ENCODE measurements at regions not wholly inside any gene's neighbourhood (a gene's known extent, or its start where the extent isn't known, plus 50 kb on each side); places are given as distances from the start of the nearest gene placed in this dataset.
"Not testable (repeated sequence)": the region's sequence is repeated elsewhere in the genome, so short reads cannot be mapped to it uniquely, and the experiment has no call there.

- DNase-seq (ENCODE audit: low read depth) = peak; percentile 20
Observed at GRCh38 chr4:84379917-84380641, 119.0 kb downstream of the NKX6-1 start.

- DNase-seq (ENCODE audit: low read depth) = no peak
Observed at GRCh38 chr4:84378983-84379382, 120.1 kb downstream of the NKX6-1 start.

GRCh38 chr4:84378356-84378755, 120.7 kb downstream of the NKX6-1 start:
- no peak for DNase-seq (ENCODE audit: low read depth)

- no peak for DNase-seq (ENCODE audit: low read depth)
Observed at GRCh38 chr4:84366907-84367306, 132.2 kb downstream of the NKX6-1 start.

GRCh38 chr4:84366161-84366560, 132.9 kb downstream of the NKX6-1 start:
- DNase-seq (ENCODE audit: low read depth) = no peak

- no peak for DNase-seq (ENCODE audit: low read depth)
Observed at GRCh38 chr4:84362896-84363655, 136.0 kb downstream of the NKX6-1 start.

- no peak for DNase-seq (ENCODE audit: low read depth)
Observed at GRCh38 chr4:84342161-84342560, 156.9 kb downstream of the NKX6-1 start.

- no peak for DNase-seq (ENCODE audit: low read depth)
Observed at GRCh38 chr4:84341559-84341958, 157.5 kb downstream of the NKX6-1 start.

- DNase-seq (ENCODE audit: low read depth) = no peak
Observed at GRCh38 chr4:84338367-84338766, 160.7 kb downstream of the NKX6-1 start.

- DNase-seq (ENCODE audit: low read depth) = no peak
Observed at GRCh38 chr4:84336964-84337705, 162.0 kb downstream of the NKX6-1 start.

GRCh38 chr4:84327526-84327925, 171.6 kb downstream of the NKX6-1 start:
- no peak for DNase-seq (ENCODE audit: low read depth)

GRCh38 chr4:84325625-84326024, 173.5 kb downstream of the NKX6-1 start:
- DNase-seq (ENCODE audit: low read depth) = no peak

GRCh38 chr4:84324303-84325245, 174.5 kb downstream of the NKX6-1 start:
- no peak for DNase-seq (ENCODE audit: low read depth)

- DNase-seq (ENCODE audit: low read depth) = peak; percentile 44
Observed at GRCh38 chr4:84319124-84319523, 180.0 kb downstream of the NKX6-1 start.

- DNase-seq (ENCODE audit: low read depth) = no peak
Observed at GRCh38 chr4:84317513-84317912, 181.6 kb downstream of the NKX6-1 start.

GRCh38 chr4:84312426-84313012, 186.6 kb downstream of the NKX6-1 start:
- no peak for DNase-seq (ENCODE audit: low read depth)

- DNase-seq (ENCODE audit: low read depth) = no peak
Observed at GRCh38 chr4:84309191-84309590, 189.9 kb downstream of the NKX6-1 start.

- DNase-seq (ENCODE audit: low read depth) = not testable (repeated sequence)
Observed at GRCh38 chr4:84298719-84299254, 200.3 kb downstream of the NKX6-1 start.

GRCh38 chr4:84298023-84298718, 200.9 kb downstream of the NKX6-1 start:
- DNase-seq (ENCODE audit: low read depth) = no peak

- DNase-seq (ENCODE audit: low read depth) = no peak
Observed at GRCh38 chr4:84291969-84292368, 207.1 kb downstream of the NKX6-1 start.
